WERI-Rb-1 (cell line): ENCODE measurements at regions not wholly inside any gene's neighbourhood (a gene's known extent, or its start where the extent isn't known, plus 50 kb on each side); places are given as distances from the start of the nearest gene placed in this dataset.

Source experiments
- DNase-seq: peaks from one replicate; pipeline ENCODE4 v3.0.0-alpha.2; 2020
- H3K27ac ChIP-seq: fragments of 250-450 bp; sonication (Bioruptor Pico); 2 replicates; pipeline ENCODE4 v1.5.1; 2020; ENCODE audit warnings: mild to moderate bottlenecking, moderate library complexity
- H3K27me3 ChIP-seq: fragments of 250-450 bp; sonication (Bioruptor Pico); 2 replicates; pipeline ENCODE4 v1.5.1; 2021; ENCODE audit warnings: mild to moderate bottlenecking, low read depth, moderate library complexity; ENCODE audit not compliant: insufficient read depth, severe bottlenecking
- H3K36me3 ChIP-seq: fragments of 250-450 bp; sonication (Bioruptor Pico); 2 replicates; pipeline ENCODE4 v1.5.1; 2020; ENCODE audit warnings: mild to moderate bottlenecking, moderate library complexity
- H3K4me3 ChIP-seq: 2 replicates; pipeline ENCODE4 v1.5.1; 2011; ENCODE audit warnings: low read depth, mild to moderate bottlenecking, control low read depth, low read length
- H3K9me3 ChIP-seq: fragments of 250-450 bp; sonication (Bioruptor Pico); 2 replicates; pipeline ENCODE4 v1.5.1; 2021; ENCODE audit warnings: mild to moderate bottlenecking, moderate library complexity; ENCODE audit not compliant: severe bottlenecking
- TF ChIP-seq, protein P1 (sequence below): IDR thresholded peaks from 2 replicates; pipeline ENCODE4 v1.5.1; 2011; ENCODE audit warnings: low read depth, mild to moderate bottlenecking, control low read depth, inconsistent platforms, low read length

DNA sequence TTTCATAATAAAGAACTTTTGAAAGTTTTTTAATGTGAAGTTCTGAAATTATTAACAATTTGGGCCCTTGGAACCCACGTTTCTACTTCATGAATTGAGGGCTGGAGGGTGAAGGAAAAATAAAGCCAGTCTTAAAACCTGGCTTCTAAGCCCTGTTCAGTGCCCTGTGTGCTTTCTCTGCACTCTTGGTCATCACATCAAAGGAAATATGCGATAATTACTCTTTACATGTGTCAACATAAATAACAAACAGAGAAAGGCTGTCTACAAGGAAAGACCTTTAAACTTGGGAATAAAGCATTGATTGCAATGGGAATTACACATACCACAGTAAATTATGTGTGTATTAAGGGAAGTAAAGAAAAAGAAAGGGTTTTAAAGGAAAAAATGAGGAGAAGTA, 150.7 kb upstream of the KLF7 start:
- H3K36me3 ChIP-seq = no peaks in the 10 kb centered on the region
- no peak for DNase-seq
- no peaks in the 10 kb centered on the region for H3K9me3 ChIP-seq
- TF ChIP-seq, protein P1, sequence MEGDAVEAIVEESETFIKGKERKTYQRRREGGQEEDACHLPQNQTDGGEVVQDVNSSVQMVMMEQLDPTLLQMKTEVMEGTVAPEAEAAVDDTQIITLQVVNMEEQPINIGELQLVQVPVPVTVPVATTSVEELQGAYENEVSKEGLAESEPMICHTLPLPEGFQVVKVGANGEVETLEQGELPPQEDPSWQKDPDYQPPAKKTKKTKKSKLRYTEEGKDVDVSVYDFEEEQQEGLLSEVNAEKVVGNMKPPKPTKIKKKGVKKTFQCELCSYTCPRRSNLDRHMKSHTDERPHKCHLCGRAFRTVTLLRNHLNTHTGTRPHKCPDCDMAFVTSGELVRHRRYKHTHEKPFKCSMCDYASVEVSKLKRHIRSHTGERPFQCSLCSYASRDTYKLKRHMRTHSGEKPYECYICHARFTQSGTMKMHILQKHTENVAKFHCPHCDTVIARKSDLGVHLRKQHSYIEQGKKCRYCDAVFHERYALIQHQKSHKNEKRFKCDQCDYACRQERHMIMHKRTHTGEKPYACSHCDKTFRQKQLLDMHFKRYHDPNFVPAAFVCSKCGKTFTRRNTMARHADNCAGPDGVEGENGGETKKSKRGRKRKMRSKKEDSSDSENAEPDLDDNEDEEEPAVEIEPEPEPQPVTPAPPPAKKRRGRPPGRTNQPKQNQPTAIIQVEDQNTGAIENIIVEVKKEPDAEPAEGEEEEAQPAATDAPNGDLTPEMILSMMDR = no peak
- H3K27ac ChIP-seq = no peak overlapping the region
- H3K27me3 ChIP-seq = no peaks in the 10 kb centered on the region
- no peak overlapping the region for H3K4me3 ChIP-seq

DNA sequence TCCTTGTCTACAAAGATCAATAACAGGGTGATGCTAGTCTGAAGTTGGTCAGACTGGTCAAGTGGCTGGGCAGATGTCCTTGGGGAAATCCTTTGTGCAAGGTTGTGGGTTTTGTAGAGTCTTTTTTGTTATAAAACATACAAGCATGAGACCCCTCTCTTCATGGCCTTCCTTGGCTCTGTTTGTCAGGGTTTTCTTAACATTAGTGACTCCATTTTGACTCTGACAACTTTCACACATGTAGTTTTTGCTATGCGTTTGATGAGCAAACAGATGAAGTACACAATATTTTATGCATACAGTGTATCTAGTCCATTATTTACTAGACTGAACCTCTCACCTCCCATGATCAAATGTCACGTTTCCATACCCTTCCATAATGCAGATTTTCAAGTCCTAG, 151.2 kb upstream of the KLF7 start:
- Histone ChIP-seq H3K9me3 (no peaks in the 10 kb centered on the region), H3K27me3 (no peaks in the 10 kb centered on the region), H3K27ac (no peak overlapping the region), H3K4me3 (no peak overlapping the region), H3K36me3 (no peaks in the 10 kb centered on the region)
- no peak for DNase-seq
- TF ChIP-seq, protein P1 = no peak

DNA sequence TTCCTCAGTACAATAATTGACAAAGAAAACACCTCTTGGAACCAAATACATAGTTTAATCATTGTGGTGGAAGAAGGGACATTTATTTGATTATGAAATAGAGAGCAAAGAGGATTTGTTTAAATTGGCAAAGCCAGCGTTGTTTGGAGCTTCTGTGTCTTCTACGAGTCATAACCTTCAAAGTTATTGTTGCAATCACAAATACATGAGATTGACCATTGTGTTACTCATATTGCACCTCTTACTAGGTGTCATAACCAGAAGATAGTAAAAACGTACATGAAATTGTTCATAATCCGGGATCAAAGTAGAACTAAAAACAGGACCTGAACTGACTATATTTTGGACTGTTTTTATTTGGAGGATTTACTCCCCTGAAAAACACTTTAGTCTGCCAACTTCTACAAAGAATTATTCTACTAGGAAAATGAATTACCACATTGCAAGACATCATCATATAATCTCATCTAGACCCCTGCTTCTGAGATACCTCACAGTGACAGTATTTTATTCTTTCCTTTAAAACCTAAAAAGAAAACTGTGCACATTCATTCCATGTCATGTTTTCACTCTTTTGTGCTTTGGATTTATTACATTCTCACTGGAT, 151.7 kb upstream of the KLF7 start:
- TF ChIP-seq, protein P1 = no peak
- no peaks in the 10 kb centered on the region for H3K9me3 ChIP-seq

DNA sequence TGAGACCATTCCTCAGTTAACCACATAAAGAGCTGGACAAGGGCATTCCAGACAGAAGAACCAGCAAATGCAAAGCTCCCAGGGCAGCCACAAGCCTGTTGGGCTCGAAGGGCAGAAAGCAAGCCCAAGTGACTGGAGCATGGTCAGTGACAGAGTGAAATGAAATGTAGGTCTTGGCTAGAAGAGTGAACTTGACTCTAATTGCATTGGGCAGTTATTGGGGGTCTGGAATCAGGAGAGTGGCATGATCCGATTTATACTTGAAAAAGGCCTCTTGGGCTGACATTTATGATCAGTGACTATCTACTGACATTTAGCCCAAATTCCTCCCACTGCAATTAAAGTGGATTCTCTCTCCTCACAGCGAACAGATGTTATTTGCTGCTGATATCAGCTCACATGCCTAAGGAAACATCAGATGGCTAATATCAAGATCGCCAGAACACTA, 152.5 kb upstream of the KLF7 start:
- DNase-seq = no peak
- TF ChIP-seq, protein P1 = no peak

More for the DNA sequence above, 151.7 kb upstream of the KLF7 start:
- Histone ChIP-seq H3K4me3 (no peak overlapping the region), H3K36me3 (no peaks in the 10 kb centered on the region), H3K27ac (no peak overlapping the region), H3K27me3 (no peaks in the 10 kb centered on the region)
- DNase-seq = no peak

DNA sequence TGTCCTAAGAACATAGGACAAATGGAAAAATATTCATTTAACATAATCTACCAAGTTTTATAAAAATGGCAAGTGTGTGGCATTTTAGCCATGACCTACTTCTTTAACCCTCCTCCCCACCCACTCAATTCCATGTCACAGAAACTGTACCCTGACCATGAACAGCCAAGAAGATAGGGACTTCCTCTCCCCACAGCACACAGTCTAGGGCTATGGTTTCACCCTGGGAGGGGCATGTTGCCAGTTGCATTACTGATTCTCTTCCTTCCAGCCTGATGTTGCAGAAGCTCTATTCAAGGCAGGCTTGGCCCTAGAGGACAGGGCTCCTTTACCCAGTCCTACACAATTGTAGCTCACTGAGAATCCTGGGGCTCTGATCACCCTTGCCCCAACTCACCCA, 153.6 kb upstream of the KLF7 start:
- DNase-seq = no peak
- H3K27me3 ChIP-seq = no peaks in the 10 kb centered on the region

More for the DNA sequence above, 152.5 kb upstream of the KLF7 start:
- Histone ChIP-seq H3K9me3 (no peaks in the 10 kb centered on the region), H3K27ac (no peak overlapping the region), H3K36me3 (no peaks in the 10 kb centered on the region), H3K27me3 (no peaks in the 10 kb centered on the region), H3K4me3 (no peak overlapping the region)

More for the DNA sequence above, 153.6 kb upstream of the KLF7 start:
- H3K4me3 ChIP-seq = no peak overlapping the region
- TF ChIP-seq, protein P1 = no peak
- no peaks in the 10 kb centered on the region for H3K9me3 ChIP-seq
- H3K36me3 ChIP-seq = no peaks in the 10 kb centered on the region
- H3K27ac ChIP-seq = no peak overlapping the region
